SH-SY5Y (cell line): ENCODE measurements at regions not wholly inside any gene's neighbourhood (a gene's known extent, or its start where the extent isn't known, plus 50 kb on each side); places are given as distances from the start of the nearest gene placed in this dataset.

Experiments used
- GATA2 ChIP-seq: IDR thresholded peaks from 2 replicates; pipeline ENCODE4 v1.6.1; 2011; ENCODE audit warnings: mild to moderate bottlenecking, low read depth, low read length
- GATA3 ChIP-seq: IDR thresholded peaks from 2 replicates; pipeline ENCODE4 v1.6.1; 2011; ENCODE audit warnings: low read depth, mild to moderate bottlenecking, low read length, moderate library complexity

DNA sequence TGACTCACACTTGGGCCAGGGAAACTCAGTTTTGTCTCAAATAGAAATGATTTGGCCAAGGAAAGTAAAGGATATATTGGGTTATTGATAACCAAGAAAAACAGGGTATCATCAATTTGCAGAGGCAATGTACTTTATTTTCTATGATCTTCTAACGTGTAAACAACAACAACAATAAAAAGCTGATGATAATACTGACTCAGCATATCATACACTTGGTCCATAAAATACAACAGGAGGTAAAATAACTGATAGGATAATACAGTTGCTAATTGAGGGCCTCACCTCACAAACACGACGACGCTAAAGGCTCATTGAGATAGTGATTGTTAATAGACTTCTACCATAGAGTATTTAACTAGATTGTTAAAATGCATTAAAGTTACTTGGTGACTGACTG lies 774.0 kb upstream of the NOVA1 start:
- TF ChIP-seq GATA2 (no peak), GATA3 (no peak)
